SK-N-SH treated with all-trans-retinoic acid at 6 μM for 48 hours (cell line): ENCODE measurements at regions not wholly inside any gene's neighbourhood (a gene's known extent, or its start where the extent isn't known, plus 50 kb on each side); places are given as distances from the start of the nearest gene placed in this dataset.

Experiments used
- ATAC-seq: fragments of 200-7000 bp; cut with Tn5 transposase; 3 replicates; pipeline ENCODE4 v1.9.1; 2020; ENCODE audit warnings: mild to moderate bottlenecking, moderate library complexity
- BACH2 ChIP-seq: fragments of 250-450 bp; sonication (Bioruptor Pico); IDR thresholded peaks from 2 replicates; pipeline ENCODE4 v1.9.0; 2021; ENCODE audit warnings: mild to moderate bottlenecking, borderline replicate concordance
- CREB5 ChIP-seq: fragments of 250-450 bp; sonication (Bioruptor Pico); IDR thresholded peaks from 2 replicates; pipeline ENCODE4 v1.5.1; 2020; ENCODE audit warnings: low read depth, mild to moderate bottlenecking, moderate library complexity
- CSDC2 ChIP-seq: fragments of 250-450 bp; sonication (Bioruptor Pico); IDR thresholded peaks from 2 replicates; pipeline ENCODE4 v1.5.0; 2020; ENCODE audit warnings: mild to moderate bottlenecking, moderate library complexity
- CSRNP3 ChIP-seq: fragments of 250-450 bp; sonication (Bioruptor Pico); IDR thresholded peaks from 2 replicates; pipeline ENCODE4 v1.5.1; 2021; ENCODE audit warnings: mild to moderate bottlenecking, moderate library complexity
- ESRRG ChIP-seq: fragments of 250-450 bp; sonication (Bioruptor Pico); IDR thresholded peaks from 2 replicates; pipeline ENCODE4 v1.6.1; 2021; ENCODE audit warnings: mild to moderate bottlenecking
- GLIS3 ChIP-seq: fragments of 250-450 bp; sonication (Bioruptor Pico); IDR thresholded peaks from 2 replicates; pipeline ENCODE4 v1.5.0; 2020; ENCODE audit warnings: mild to moderate bottlenecking, moderate library complexity
- ISL1 ChIP-seq: fragments of 250-450 bp; sonication (Bioruptor Pico); IDR thresholded peaks from 2 replicates; pipeline ENCODE4 v2.1.2; 2022; ENCODE audit warnings: mild to moderate bottlenecking, moderate library complexity
- OSR1 ChIP-seq: fragments of 250-450 bp; sonication (Bioruptor Pico); IDR thresholded peaks from 2 replicates; pipeline ENCODE4 v1.8.0; 2022; ENCODE audit warnings: moderate library complexity, mild to moderate bottlenecking, inconsistent platforms
- POU6F1 ChIP-seq: fragments of 250-450 bp; sonication (Bioruptor Pico); IDR thresholded peaks from 2 replicates; pipeline ENCODE4 v1.8.0; 2021; ENCODE audit warnings: low read depth, mild to moderate bottlenecking, moderate library complexity, borderline replicate concordance
- RARB ChIP-seq: fragments of 250-450 bp; sonication (Bioruptor Pico); IDR thresholded peaks from 2 replicates; pipeline ENCODE4 v1.8.0; 2021; ENCODE audit warnings: mild to moderate bottlenecking, moderate library complexity
- SNAI2 ChIP-seq: fragments of 250-450 bp; sonication (Bioruptor Pico); IDR thresholded peaks from 2 replicates; pipeline ENCODE4 v1.5.0; 2020; ENCODE audit warnings: mild to moderate bottlenecking, moderate library complexity
- TCF4 ChIP-seq: fragments of 250-450 bp; sonication (Bioruptor Pico); IDR thresholded peaks from 2 replicates; pipeline ENCODE4 v1.8.0; 2021; ENCODE audit warnings: mild to moderate bottlenecking, moderate library complexity, borderline replicate concordance
- TOX ChIP-seq: fragments of 250-450 bp; sonication (Bioruptor Pico); IDR thresholded peaks from 2 replicates; pipeline ENCODE4 v1.8.0; 2021; ENCODE audit warnings: mild to moderate bottlenecking, moderate library complexity, borderline replicate concordance
- TSHZ2 ChIP-seq: fragments of 250-450 bp; sonication (Bioruptor Pico); IDR thresholded peaks from 2 replicates; pipeline ENCODE4 v1.5.0; 2020; ENCODE audit warnings: mild to moderate bottlenecking, moderate library complexity
- ZC3H10 ChIP-seq: fragments of 250-450 bp; sonication (Bioruptor Pico); IDR thresholded peaks from 2 replicates; pipeline ENCODE4 v1.5.1; 2021; ENCODE audit warnings: mild to moderate bottlenecking, moderate library complexity
- ZFP3 ChIP-seq: fragments of 250-450 bp; sonication (Bioruptor Pico); IDR thresholded peaks from 2 replicates; pipeline ENCODE4 v1.5.0; 2020; ENCODE audit warnings: mild to moderate bottlenecking, moderate library complexity
- ZFP30 ChIP-seq: fragments of 450-650 bp; formaldehyde crosslinking; IDR thresholded peaks from 2 replicates; pipeline ENCODE4 v1.5.0; 2022; ENCODE audit warnings: mild to moderate bottlenecking, moderate library complexity
- ZNF565 ChIP-seq: fragments of 450-650 bp; formaldehyde crosslinking; conservative IDR thresholded peaks from 2 replicates; pipeline ENCODE4 v1.5.0; 2020; ENCODE audit warnings: low read depth, mild to moderate bottlenecking, moderate library complexity
- ZNF70 ChIP-seq: fragments of 450-650 bp; formaldehyde crosslinking; IDR thresholded peaks from 2 replicates; pipeline ENCODE4 v1.5.0; 2020; ENCODE audit warnings: mild to moderate bottlenecking, moderate library complexity
- ZNF8 ChIP-seq: fragments of 450-650 bp; formaldehyde crosslinking; IDR thresholded peaks from 2 replicates; pipeline ENCODE4 v1.5.0; 2020; ENCODE audit warnings: mild to moderate bottlenecking, moderate library complexity

GRCh38 chr5:52658246-52658645, 129.5 kb upstream of the ITGA1 start (continued):
- TF ChIP-seq SNAI2 (CRISPR knock-in tag) (0 out of 2 replicates have a peak, but pooled peaks have one; percentile 64), ZNF70 (CRISPR knock-in tag) (0 out of 2 replicates have a peak, but pooled peaks have one; percentile 19), CSDC2 (CRISPR knock-in tag) (no peak), RARB (CRISPR knock-in tag) (no peak), ZC3H10 (CRISPR knock-in tag) (no peak), ZFP3 (CRISPR knock-in tag) (no peak), CREB5 (no peak), ZFP30 (CRISPR knock-in tag) (no peak), OSR1 (CRISPR knock-in tag) (no peak), CSRNP3 (CRISPR knock-in tag) (no peak), ZNF8 (CRISPR knock-in tag) (no peak), TOX (CRISPR knock-in tag) (no peak), GLIS3 (CRISPR knock-in tag) (no peak)

- TF ChIP-seq ZNF8 (CRISPR knock-in tag) = no peak
- no peak for TF ChIP-seq ZFP3 (CRISPR knock-in tag)
- TF ChIP-seq ESRRG (CRISPR knock-in tag) = no peak
- TF ChIP-seq BACH2 (CRISPR knock-in tag) = no peak
- no peak for TF ChIP-seq POU6F1 (CRISPR knock-in tag)
- no peak for TF ChIP-seq ZNF565 (CRISPR knock-in tag)
- no peak for TF ChIP-seq GLIS3 (CRISPR knock-in tag)
- TF ChIP-seq ZC3H10 (CRISPR knock-in tag) = no peak
- no peak for TF ChIP-seq ISL1
- no peak for TF ChIP-seq CSRNP3 (CRISPR knock-in tag)
- ATAC-seq = no peak
Measured at GRCh38 chr5:52660621-52661020, 127.1 kb upstream of the ITGA1 start.

- TF ChIP-seq TSHZ2 (CRISPR knock-in tag) = no peak
- TF ChIP-seq ZNF565 (CRISPR knock-in tag) = no peak
- TF ChIP-seq ISL1 = no peak
- no peak for TF ChIP-seq ZNF8 (CRISPR knock-in tag)
- TF ChIP-seq RARB (CRISPR knock-in tag) = no peak
- no peak for TF ChIP-seq TCF4
- ATAC-seq = no peak
Measured at GRCh38 chr5:52661903-52662595, 125.7 kb upstream of the ITGA1 start.
